NB4 (cell line): ENCODE measurements at regions not wholly inside any gene's neighbourhood (a gene's known extent, or its start where the extent isn't known, plus 50 kb on each side); places are given as distances from the start of the nearest gene placed in this dataset.

ENCODE experiments used
- DNase-seq: peaks from one replicate; pipeline ENCODE4 v3.0.0; 2010; ENCODE audit warnings: low read depth
- H3K4me3 ChIP-seq: one replicate; pipeline ENCODE4 v1.5.1; 2011; ENCODE audit warnings: mild to moderate bottlenecking, low read depth, low read length, moderate library complexity
- MYC ChIP-seq: IDR thresholded peaks from 2 replicates; pipeline ENCODE4 v1.6.1; 2011; ENCODE audit warnings: low read depth, low read length
- POLR2A ChIP-seq: IDR thresholded peaks from 2 replicates; pipeline ENCODE4 v1.6.1; 2011; ENCODE audit warnings: mild to moderate bottlenecking; ENCODE audit not compliant: insufficient read length; ENCODE audit errors: extremely low read depth
- TF ChIP-seq, protein P1 (sequence below): IDR thresholded peaks from one replicate; pipeline ENCODE4 v1.5.1; 2012; ENCODE audit warnings: low read depth, low read length
- TF ChIP-seq, protein P2 (sequence below): IDR thresholded peaks from 2 replicates; pipeline ENCODE4 v1.6.1; 2011; ENCODE audit warnings: low read depth, low read length

- no peak overlapping the region for H3K4me3 ChIP-seq
- TF ChIP-seq, protein P1, sequence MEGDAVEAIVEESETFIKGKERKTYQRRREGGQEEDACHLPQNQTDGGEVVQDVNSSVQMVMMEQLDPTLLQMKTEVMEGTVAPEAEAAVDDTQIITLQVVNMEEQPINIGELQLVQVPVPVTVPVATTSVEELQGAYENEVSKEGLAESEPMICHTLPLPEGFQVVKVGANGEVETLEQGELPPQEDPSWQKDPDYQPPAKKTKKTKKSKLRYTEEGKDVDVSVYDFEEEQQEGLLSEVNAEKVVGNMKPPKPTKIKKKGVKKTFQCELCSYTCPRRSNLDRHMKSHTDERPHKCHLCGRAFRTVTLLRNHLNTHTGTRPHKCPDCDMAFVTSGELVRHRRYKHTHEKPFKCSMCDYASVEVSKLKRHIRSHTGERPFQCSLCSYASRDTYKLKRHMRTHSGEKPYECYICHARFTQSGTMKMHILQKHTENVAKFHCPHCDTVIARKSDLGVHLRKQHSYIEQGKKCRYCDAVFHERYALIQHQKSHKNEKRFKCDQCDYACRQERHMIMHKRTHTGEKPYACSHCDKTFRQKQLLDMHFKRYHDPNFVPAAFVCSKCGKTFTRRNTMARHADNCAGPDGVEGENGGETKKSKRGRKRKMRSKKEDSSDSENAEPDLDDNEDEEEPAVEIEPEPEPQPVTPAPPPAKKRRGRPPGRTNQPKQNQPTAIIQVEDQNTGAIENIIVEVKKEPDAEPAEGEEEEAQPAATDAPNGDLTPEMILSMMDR = no peak
- peak; percentile 11 for DNase-seq
Measured at GRCh38 chr5:152855441-152855840, 450.4 kb upstream of the NMUR2 start.

- H3K4me3 ChIP-seq = no peak overlapping the region
- TF ChIP-seq, protein P2, sequence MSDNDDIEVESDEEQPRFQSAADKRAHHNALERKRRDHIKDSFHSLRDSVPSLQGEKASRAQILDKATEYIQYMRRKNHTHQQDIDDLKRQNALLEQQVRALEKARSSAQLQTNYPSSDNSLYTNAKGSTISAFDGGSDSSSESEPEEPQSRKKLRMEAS = no peak
- no peak for TF ChIP-seq MYC
- DNase-seq = no peak
Measured at GRCh38 chr5:152861231-152861630, 456.2 kb upstream of the NMUR2 start.

DNA sequence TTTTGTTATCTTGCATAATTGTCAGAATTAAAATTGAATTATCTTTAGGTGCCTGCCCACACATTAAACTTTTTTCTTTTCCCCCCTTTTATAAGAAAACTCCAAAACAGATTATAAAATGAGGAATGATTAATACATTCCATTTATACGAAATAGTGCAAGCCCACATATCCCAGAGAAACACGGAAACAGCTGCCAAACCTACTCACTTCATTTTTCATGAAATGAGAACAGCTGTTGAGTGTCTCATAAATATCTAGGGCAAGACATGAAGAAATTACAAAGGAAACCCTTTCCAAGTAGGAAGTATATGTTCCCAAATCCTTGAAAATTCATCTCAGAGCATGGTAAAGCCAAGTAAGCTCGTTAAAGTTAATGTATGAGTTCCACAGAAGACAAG lies 459.4 kb upstream of the NMUR2 start:
- TF ChIP-seq MYC = no peak
- TF ChIP-seq, protein P1 = no peak
- TF ChIP-seq POLR2A = no peak
- TF ChIP-seq, protein P2 = no peak
- DNase-seq = no peak
- H3K4me3 ChIP-seq = no peak overlapping the region

DNA sequence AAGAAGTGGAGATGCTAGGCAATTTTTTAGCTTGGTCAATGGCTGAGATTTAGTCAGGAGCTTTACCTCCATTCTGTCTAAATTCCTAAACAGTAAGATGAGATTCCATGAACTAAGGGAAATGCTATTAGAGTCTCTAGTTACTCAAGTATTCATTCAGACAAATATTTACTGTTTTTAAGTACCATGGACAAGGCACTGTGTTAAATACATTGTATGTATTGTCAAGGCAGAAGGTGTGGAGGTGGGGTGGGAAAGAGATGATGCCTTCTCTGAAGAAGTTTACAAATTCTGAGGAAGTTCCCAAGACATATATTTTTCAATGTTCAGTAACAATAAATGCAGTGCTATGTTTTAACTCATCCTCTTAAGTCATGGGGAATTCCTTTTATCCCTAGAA lies 459.9 kb upstream of the NMUR2 start:
- TF ChIP-seq POLR2A (no peak), MYC (no peak)
- TF ChIP-seq, protein P2 = no peak
- TF ChIP-seq, protein P1 = no peak
- DNase-seq = no peak
- H3K4me3 ChIP-seq = no peak overlapping the region

DNA sequence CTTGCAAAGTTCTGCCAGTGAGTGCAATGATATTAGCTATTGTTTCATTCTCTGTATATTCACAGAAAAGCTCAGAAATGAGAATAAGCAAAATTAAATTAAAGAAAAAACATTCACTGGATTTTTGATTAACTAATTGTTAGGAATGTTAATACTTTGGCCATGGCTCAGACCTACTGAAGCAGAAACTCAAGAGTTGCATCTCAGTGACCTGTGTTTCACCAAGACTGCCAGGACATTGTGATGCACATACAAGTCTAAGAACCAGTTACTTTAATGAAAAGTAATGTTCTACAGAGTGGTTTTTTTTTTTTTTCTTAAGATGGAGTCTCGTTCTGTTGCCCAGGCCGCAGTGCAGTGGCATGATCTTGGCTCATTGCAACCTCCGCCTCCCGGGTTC lies 464.9 kb upstream of the NMUR2 start:
- no peak overlapping the region for H3K4me3 ChIP-seq
- TF ChIP-seq MYC = no peak
- TF ChIP-seq, protein P2 = no peak
- no peak for DNase-seq

DNA sequence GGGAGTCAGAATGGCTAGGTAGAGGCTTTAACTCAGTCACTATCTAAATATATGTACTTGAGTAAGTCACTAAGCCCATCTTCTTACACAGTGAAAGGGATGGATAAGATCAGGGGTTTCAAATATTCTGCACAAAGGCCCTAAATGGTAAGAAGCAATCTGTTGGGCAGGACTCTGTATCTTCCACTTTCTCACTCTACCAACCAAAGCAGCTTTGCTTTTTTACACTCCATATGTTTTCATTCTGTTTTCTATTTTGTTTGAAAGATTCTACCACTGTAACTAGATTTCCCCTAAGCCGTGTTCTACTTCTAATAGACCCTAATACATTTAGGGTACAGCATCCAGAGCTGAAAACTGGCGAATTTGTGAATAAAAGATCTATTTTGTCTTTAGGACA lies 477.5 kb upstream of the NMUR2 start:
- no peak overlapping the region for H3K4me3 ChIP-seq
- no peak for DNase-seq
- TF ChIP-seq, protein P1 = no peak
- TF ChIP-seq, protein P2 = no peak
- no peak for TF ChIP-seq POLR2A
- no peak for TF ChIP-seq MYC

DNA sequence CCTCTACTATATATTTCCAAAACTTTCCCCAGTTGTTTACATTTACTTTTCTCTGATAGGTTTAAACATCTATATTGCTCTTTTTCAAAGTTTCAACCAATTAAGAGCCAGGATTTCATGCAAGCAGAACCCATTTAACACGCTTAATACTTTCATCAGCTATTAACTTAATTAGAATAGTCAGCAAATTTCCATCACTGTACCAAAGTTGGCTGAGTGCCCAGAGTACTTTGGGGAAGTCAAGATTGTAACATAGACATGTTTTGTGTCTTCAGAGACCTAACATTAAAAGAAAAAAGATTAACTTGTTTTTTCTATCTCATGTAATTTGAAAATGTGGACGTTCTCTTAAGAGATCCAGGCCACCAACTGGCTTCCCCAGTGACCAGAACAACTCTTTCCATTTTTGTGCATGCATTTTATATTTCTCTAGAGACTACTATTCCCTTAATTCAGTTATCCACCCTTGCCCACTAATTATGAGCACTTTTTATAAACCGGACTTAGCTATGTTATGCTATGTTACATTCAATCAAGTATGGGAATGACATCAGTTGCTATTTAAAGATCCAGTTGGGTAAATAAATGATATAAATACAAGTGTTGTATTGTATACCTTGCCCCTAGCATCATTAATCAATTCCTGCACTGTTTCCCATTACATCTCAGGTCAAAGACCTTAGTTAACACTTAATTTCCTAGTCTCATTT lies 478.1 kb upstream of the NMUR2 start:
- no peak for DNase-seq
- TF ChIP-seq MYC (no peak), POLR2A (no peak)
- TF ChIP-seq, protein P1 = no peak
- TF ChIP-seq, protein P2 = no peak
- H3K4me3 ChIP-seq = no peak overlapping the region
